GM18505 (cell line): ENCODE measurements at regions not wholly inside any gene's neighbourhood (a gene's known extent, or its start where the extent isn't known, plus 50 kb on each side); places are given as distances from the start of the nearest gene placed in this dataset.
"Not testable (repeated sequence)": the region's sequence is repeated elsewhere in the genome, so short reads cannot be mapped to it uniquely, and the experiment has no call there.

ENCODE experiments used
- ATAC-seq: cut with Tn5 transposase; IDR thresholded peaks from one replicate; pipeline ENCODE4 v1.9.1; 2021; ENCODE audit not compliant: unreplicated experiment
- POLR2A ChIP-seq: IDR thresholded peaks from 4 replicates; pipeline ENCODE4 v1.6.1; 2011; ENCODE audit warnings: borderline replicate concordance; ENCODE audit not compliant: insufficient read depth, insufficient read length; ENCODE audit errors: extremely low read depth

- no peak for TF ChIP-seq POLR2A
- no peak for ATAC-seq
These were observed 144.9 kb upstream of the MTPN start for GRCh38 chr7:136122026-136122425.

- TF ChIP-seq POLR2A, result no peak
- ATAC-seq, result no peak
These were observed 140.4 kb upstream of the MTPN start for GRCh38 chr7:136117539-136117938.

DNA sequence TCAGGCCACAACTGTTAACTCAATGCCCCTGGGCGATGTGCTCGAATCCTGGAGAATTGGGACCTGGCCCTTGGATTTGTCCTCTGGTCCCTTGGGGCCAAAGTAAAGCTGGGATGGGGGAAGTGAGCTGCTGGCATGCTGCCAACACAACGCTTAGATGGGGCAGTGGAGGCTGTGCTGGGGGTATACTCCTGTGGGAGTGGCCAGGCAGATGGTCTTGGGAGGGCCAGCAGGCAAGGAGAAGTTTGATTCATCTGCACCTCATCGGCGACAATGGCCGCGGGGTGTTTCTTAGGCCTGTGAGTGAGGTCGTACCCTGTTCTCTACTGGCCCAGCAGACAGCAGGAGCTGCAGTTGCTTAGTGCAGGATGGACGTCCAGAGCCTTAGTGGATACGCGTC lies 139.0 kb upstream of the MTPN start:
- no peak for TF ChIP-seq POLR2A
- ATAC-seq, result no peak

DNA sequence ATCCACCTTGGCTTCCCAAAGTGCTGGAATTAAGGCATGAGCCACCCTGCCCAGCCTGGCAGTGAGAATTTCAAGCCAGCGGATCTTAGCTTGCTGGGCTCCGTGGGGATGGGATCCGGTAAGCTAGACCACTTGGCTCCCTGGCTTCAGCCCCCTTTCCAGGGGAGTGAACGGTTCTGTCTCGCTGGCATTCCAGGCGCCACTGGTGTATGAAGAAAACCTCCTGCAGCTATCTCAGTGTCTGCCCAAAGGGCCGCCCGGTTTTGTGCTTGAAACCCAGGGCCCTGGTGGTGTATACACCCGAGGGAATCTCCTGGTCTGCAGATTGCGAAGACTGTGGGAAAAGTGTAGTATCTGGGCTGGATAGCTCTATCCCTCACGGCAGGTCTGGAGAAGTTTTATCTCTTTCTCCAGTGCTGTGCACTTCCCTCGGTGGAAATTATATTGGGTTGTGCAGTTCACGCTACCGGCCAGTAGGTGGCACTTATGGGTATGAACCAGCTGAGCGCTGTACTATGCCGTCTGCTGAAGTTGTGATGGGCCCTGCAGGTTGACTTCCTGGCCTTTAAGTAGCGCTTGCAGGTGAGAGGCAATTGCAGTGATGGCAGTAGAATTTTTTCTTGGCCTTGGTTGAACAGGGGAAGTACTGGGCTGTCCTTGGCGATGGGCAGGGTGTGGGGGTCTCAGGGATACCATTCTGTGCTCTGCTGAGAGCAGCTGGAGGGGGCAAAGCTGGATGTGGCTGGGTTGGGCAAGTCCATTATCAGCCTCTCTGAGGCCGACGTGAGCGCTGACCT lies 138.0 kb upstream of the MTPN start:
- ATAC-seq, result peak; percentile 98
- no peak for TF ChIP-seq POLR2A

- not testable (repeated sequence) for ATAC-seq
These were observed 137.3 kb upstream of the MTPN start for GRCh38 chr7:136114467-136114866.

GRCh38 chr7:136109037-136109436 lies 131.9 kb upstream of the MTPN start:
- ATAC-seq, result not testable (repeated sequence)

DNA sequence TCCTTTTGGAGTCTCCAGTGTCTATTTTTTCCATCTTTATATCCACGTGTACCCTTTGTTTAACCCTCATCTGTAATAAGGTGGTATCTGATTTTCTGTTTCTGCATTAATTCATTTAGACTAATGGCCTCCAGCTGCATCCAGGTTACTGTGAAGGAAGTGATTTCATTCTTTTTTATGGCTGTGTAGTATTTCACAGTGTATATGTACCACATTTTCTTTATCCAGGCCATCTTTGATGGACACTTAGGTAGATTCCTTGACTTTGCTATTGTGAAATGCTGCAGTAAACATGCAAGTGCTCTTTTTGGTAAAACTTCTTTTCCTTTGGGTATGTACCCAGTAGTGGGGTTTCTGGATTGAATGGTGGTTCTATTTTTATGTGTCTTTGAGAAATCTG lies 128.0 kb upstream of the MTPN start:
- TF ChIP-seq POLR2A, result no peak
- ATAC-seq, result no peak

GRCh38 chr7:136104269-136104603 lies 127.1 kb upstream of the MTPN start:
- no peak for TF ChIP-seq POLR2A
- ATAC-seq, result no peak

- no peak for ATAC-seq
- TF ChIP-seq POLR2A, result no peak
These were observed 126.5 kb upstream of the MTPN start for GRCh38 chr7:136103545-136104268.

GRCh38 chr7:136102881-136103280 lies 125.7 kb upstream of the MTPN start:
- ATAC-seq, result no peak
- TF ChIP-seq POLR2A, result no peak

- ATAC-seq, result not testable (repeated sequence)
These were observed 115.6 kb upstream of the MTPN start for GRCh38 chr7:136092714-136093113.

DNA sequence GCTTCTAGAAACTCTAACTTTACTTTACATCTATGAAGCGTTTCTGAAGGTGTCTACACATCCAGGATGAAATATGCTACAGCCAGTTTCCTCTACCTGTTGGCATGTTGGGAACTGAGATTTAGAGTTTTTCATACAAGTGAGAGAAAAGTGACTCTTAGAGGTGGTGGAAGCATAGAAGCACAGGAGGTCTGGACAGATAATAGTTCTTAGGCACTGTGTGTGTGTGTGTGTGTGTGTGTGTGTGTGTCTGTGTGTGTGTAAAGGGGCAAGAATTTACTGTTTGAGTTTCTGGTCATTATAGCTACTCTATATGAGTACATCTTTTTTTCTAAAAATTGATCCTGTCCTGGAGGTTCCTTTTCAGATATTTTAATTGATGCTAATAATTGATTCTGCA lies 110.7 kb upstream of the MTPN start:
- TF ChIP-seq POLR2A, result no peak

DNA sequence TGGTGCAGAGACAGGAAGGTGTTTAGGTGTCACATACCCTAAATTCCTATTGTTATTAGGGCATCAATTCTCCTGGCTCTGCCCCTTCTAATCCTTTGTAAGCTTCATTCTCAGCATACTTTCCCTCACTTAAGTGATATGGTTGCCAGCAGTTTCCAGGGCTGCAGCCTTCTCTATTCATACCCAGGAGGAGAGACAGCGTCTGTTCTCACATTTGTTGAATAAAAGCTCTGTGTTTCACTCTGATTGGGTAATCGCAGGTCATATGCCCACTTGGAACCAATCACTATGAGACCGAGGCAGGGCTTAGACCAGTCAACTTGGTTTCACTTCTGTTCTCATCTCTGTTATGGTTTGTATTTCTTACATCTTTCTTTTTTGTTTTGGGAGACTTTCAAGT lies 109.6 kb upstream of the MTPN start:
- peak; percentile 96 for ATAC-seq
- no peak for TF ChIP-seq POLR2A

More for the DNA sequence above, 110.7 kb upstream of the MTPN start:
- ATAC-seq, result no peak

DNA sequence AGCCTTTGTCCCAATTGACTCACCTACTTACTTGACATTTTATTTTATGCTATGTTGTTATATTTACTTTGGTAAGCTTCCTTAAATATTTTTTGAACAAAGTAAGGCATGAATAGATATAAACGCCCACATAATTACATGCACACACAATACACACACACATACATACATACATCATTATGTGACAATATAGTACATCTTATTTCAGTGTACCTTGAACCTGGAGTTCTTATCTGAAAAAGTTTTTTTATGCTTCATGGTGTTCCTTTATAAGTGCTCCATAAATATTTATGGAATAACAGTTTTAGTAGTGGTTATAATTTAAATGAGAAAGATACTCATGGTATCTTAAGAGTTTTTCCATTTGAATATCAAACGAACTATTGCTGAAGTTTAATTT lies 102.8 kb upstream of the MTPN start:
- no peak for ATAC-seq
- TF ChIP-seq POLR2A, result no peak
